ENCODE measurements at regions not wholly inside any gene's neighbourhood (a gene's known extent, or its start where the extent isn't known, plus 50 kb on each side); places are given as distances from the start of the nearest gene placed in this dataset.

GRCh38 chr1:219492717-219493116, 120.2 kb downstream of the ZC3H11B start:
- TF ChIP-seq CTCF (IDR thresholded peaks at IDR 0.05; ENCODE audit: borderline replicate concordance, extremely low read depth, low read length, poor library complexity, severe bottlenecking) (no peak), EZH2 (IDR thresholded peaks at IDR 0.05; ENCODE audit: borderline replicate concordance, low read depth, low read length, severe bottlenecking) (no peak)

Measured in DND-41 (cell line).